ENCODE measurements at regions not wholly inside any gene's neighbourhood (a gene's known extent, or its start where the extent isn't known, plus 50 kb on each side); places are given as distances from the start of the nearest gene placed in this dataset.

DNA sequence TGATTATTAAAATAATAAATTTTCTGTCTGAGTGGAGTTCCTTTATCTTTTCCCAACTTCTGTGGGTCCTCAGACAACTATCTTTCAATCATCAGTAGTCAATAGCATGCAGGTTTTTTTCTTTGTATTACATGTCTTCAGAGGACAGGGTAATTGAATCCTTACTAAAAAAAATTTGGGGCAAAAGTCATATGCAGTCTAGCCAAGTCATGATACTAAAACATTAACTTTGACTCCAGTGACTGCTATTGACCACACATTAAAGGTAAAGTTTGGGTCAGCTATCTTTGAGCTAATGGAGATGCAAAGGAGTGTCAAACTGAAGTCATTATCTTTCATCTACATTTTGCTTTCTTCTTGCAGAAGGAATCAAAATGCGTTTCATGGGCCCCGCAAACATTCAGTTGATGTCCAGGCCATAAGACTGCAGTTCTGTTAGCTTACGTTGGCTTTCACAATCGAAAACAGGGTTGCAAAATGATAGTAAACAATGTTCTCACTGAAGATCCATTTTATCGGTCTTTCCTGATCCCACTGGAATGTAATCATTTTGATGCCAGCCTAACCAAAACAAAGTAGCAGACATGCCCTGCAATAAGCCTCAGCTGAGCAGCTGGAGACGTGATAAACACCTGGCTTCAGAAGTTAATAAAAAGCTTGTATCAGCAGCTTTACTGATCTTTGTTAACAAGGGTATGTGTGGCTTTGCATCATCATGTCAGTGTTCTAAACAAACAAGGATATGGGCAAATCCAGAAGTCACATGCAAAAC is 186.1 kb upstream of the PRLR start:
- H3K4me3 ChIP-seq (ENCODE audit: low read depth, low read length) = no peak overlapping the region
- no peak for DNase-seq (ENCODE audit: low read depth)
- TF ChIP-seq, protein P1, sequence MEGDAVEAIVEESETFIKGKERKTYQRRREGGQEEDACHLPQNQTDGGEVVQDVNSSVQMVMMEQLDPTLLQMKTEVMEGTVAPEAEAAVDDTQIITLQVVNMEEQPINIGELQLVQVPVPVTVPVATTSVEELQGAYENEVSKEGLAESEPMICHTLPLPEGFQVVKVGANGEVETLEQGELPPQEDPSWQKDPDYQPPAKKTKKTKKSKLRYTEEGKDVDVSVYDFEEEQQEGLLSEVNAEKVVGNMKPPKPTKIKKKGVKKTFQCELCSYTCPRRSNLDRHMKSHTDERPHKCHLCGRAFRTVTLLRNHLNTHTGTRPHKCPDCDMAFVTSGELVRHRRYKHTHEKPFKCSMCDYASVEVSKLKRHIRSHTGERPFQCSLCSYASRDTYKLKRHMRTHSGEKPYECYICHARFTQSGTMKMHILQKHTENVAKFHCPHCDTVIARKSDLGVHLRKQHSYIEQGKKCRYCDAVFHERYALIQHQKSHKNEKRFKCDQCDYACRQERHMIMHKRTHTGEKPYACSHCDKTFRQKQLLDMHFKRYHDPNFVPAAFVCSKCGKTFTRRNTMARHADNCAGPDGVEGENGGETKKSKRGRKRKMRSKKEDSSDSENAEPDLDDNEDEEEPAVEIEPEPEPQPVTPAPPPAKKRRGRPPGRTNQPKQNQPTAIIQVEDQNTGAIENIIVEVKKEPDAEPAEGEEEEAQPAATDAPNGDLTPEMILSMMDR (IDR thresholded peaks at IDR 0.05; ENCODE audit: control insufficient read depth, extremely low read depth, insufficient read depth) = no peak

DNA sequence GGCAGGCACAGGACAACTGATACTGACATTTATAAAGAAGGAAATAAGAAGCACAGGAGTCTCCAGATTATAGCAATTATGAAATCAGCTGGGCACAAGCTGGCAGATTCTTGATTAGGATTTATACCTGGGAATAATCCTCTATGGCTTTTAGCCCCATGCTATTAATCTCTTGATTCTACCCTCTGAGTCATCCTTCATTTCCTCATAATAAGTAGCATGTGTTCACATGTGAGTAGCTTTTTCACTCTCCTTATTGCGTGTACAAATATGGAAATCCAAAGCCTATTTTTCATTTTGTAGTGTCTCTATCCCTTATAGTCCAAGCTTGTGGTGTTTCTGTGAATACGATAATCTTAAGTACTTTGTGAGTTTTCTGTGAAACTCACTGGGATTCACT is 185.0 kb upstream of the PRLR start:
- TF ChIP-seq, protein P1 (IDR thresholded peaks at IDR 0.05; ENCODE audit: control insufficient read depth, extremely low read depth, insufficient read depth) = no peak
- DNase-seq (ENCODE audit: low read depth) = no peak
- H3K4me3 ChIP-seq (ENCODE audit: low read depth, low read length) = no peak overlapping the region

DNA sequence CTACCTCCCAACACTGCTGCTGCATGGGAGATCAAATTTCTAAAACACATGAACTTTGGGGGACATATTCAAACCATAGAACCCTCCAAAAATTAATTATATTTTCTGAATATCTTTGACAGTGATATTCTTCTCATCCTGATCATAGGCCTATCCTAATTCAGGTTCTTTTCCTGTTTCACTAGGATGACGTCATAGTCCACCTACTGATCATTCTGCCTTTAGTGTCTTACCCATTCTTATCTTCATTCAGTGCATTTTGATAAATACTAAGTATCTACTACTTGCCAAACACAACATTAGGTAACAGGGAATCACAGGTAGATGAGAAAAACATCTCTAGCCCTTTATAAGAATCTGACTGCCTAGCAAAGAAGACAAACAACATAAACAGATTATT is 179.1 kb upstream of the PRLR start:
- no peak for DNase-seq (ENCODE audit: low read depth)
- TF ChIP-seq, protein P1 (IDR thresholded peaks at IDR 0.05; ENCODE audit: control insufficient read depth, extremely low read depth, insufficient read depth) = no peak
- no peak overlapping the region for H3K4me3 ChIP-seq (ENCODE audit: low read depth, low read length)

DNA sequence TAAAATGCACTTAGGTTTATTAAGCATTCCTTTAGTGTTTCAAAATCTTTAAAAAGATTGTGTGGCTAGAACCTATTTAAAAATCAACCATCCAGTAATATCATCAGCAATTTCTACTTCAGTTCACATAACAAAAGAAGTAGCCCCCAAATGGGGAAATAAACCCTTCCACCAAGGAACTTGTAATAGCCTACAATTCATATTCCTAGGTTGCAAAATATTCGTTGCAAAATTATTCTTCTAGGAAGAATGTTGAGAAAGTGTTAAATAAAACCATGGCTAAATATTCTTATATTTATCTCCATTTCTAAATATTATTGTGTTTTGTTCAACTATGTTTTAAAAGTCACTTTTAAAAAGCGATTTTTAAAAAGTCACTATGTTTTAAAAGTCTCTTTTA is 177.9 kb upstream of the PRLR start:
- TF ChIP-seq, protein P1 (IDR thresholded peaks at IDR 0.05; ENCODE audit: control insufficient read depth, extremely low read depth, insufficient read depth) = no peak
- no peak overlapping the region for H3K4me3 ChIP-seq (ENCODE audit: low read depth, low read length)
- no peak for DNase-seq (ENCODE audit: low read depth)

DNA sequence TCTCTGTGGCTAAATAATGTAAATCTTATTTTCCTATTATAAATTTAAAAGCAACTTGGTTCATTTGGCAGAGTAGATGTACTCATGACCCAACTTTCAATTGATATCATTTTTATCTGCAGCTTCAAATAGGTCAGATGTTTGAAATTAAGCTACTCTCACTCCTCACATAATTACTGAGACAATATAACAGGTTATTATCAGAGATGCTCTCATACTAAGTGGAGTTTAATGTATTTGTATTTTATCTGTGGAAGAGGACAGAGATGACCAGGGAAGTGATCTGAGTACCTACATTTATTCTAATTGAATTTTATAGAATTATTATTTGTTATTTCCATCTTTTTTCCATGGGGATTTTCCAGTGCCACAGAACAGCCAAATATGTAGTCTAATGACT is 177.4 kb upstream of the PRLR start:
- H3K4me3 ChIP-seq (ENCODE audit: low read depth, low read length) = no peak overlapping the region
- no peak for DNase-seq (ENCODE audit: low read depth)
- TF ChIP-seq, protein P1 (IDR thresholded peaks at IDR 0.05; ENCODE audit: control insufficient read depth, extremely low read depth, insufficient read depth) = no peak

DNA sequence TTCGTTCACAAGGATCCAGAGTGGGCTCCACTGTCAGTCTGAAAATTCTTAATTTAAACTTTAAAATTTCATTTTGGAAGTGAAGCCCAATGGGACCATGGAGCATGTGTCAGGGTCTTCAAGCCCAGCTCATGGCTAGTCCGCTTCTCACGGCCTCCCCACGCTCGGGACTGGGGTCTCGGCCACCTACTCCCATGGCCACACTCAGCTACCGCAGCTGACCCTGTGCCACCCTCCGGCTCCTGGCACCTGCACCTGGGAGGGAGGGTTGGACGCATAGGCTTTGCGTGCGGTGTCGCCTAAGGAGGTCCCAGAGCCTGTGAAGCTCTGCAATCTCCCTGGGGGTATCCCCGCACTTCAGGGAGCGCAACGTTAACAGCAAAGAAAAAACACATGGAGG is 175.7 kb upstream of the PRLR start:
- DNase-seq (ENCODE audit: low read depth) = no peak
- TF ChIP-seq, protein P1 (IDR thresholded peaks at IDR 0.05; ENCODE audit: control insufficient read depth, extremely low read depth, insufficient read depth) = no peak
- H3K4me3 ChIP-seq (ENCODE audit: low read depth, low read length) = no peak overlapping the region

DNA sequence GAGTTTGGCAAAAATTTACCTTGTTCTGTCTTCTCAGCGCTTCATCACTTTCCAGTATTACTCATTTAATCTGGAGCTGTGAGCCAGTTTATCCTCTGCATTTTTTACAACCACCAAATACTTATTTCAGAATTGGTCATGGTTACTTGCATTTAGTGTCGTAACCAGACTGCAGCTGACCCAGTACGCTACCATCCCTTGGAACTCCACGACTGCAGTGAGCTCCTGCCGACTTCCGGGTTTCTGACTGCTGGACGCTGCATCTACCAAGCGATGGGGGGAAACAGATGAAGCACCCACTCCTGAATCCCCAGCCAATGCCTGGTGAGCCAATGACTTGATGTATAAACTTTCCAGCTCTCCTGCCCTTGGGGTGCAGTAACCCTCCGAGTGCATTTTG is 174.4 kb upstream of the PRLR start:
- TF ChIP-seq, protein P1 (IDR thresholded peaks at IDR 0.05; ENCODE audit: control insufficient read depth, extremely low read depth, insufficient read depth) = no peak
- DNase-seq (ENCODE audit: low read depth) = no peak
- no peak overlapping the region for H3K4me3 ChIP-seq (ENCODE audit: low read depth, low read length)
